ENCODE measurements at regions not wholly inside any gene's neighbourhood (a gene's known extent, or its start where the extent isn't known, plus 50 kb on each side); places are given as distances from the start of the nearest gene placed in this dataset.

DNA sequence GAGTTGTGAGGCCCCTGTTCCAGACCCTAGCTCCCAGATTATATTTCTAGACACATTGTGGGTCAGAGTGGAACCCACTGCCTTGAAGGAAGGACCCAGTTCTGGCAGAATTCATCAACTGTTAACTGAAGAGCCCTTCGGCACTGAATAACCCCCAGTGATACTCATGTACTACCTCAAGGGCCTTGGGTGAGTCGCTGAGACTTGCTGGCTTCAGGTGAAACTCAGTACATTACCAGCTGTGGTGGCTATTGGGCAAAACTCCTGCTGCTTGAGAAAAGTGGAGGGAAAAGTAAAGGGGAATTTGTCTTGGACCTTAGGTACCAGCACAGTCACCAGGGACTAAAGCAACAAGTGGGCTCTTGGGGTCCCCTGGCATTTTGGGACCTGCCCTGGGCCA, 394.9 kb upstream of the EPHA3 start:
- no peak overlapping the region for H3K4me3 ChIP-seq (replicated peaks; ENCODE audit: insufficient read depth, low read length)
- TF ChIP-seq GABPA (IDR thresholded peaks at IDR 0.05; ENCODE audit: low read depth) (no peak), SPI1 (IDR thresholded peaks at IDR 0.05; ENCODE audit: borderline replicate concordance, low read depth) (no peak), POLR2AphosphoS5 (IDR thresholded peaks at IDR 0.05; ENCODE audit: low read depth) (no peak)
- TF ChIP-seq, protein P1, sequence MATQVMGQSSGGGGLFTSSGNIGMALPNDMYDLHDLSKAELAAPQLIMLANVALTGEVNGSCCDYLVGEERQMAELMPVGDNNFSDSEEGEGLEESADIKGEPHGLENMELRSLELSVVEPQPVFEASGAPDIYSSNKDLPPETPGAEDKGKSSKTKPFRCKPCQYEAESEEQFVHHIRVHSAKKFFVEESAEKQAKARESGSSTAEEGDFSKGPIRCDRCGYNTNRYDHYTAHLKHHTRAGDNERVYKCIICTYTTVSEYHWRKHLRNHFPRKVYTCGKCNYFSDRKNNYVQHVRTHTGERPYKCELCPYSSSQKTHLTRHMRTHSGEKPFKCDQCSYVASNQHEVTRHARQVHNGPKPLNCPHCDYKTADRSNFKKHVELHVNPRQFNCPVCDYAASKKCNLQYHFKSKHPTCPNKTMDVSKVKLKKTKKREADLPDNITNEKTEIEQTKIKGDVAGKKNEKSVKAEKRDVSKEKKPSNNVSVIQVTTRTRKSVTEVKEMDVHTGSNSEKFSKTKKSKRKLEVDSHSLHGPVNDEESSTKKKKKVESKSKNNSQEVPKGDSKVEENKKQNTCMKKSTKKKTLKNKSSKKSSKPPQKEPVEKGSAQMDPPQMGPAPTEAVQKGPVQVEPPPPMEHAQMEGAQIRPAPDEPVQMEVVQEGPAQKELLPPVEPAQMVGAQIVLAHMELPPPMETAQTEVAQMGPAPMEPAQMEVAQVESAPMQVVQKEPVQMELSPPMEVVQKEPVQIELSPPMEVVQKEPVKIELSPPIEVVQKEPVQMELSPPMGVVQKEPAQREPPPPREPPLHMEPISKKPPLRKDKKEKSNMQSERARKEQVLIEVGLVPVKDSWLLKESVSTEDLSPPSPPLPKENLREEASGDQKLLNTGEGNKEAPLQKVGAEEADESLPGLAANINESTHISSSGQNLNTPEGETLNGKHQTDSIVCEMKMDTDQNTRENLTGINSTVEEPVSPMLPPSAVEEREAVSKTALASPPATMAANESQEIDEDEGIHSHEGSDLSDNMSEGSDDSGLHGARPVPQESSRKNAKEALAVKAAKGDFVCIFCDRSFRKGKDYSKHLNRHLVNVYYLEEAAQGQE (IDR thresholded peaks at IDR 0.05; ENCODE audit: insufficient replicate concordance, low read depth): no peak

DNA sequence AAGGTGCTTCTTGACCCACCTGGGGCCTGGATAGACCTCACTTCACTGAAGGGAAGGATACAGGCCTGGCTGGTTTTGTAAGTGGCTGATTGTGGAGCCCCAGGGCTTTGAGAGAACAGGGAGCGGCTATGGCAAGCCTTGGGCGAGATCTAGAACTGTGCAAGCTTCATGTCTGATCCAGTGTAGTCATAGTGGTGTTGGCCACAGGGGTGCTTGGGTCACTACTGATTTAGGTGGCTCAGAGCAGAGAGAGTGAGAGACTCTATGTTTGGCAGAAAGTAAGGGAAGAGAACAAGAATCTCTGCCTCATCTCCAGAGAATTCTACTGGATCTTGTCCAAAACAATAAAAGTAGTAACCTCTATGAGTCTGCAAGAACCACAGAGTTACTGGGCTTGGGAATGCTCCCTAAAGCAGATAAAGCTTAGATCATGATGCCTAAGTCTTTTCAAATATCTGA, 394.2 kb upstream of the EPHA3 start:
- TF ChIP-seq, protein P2, sequence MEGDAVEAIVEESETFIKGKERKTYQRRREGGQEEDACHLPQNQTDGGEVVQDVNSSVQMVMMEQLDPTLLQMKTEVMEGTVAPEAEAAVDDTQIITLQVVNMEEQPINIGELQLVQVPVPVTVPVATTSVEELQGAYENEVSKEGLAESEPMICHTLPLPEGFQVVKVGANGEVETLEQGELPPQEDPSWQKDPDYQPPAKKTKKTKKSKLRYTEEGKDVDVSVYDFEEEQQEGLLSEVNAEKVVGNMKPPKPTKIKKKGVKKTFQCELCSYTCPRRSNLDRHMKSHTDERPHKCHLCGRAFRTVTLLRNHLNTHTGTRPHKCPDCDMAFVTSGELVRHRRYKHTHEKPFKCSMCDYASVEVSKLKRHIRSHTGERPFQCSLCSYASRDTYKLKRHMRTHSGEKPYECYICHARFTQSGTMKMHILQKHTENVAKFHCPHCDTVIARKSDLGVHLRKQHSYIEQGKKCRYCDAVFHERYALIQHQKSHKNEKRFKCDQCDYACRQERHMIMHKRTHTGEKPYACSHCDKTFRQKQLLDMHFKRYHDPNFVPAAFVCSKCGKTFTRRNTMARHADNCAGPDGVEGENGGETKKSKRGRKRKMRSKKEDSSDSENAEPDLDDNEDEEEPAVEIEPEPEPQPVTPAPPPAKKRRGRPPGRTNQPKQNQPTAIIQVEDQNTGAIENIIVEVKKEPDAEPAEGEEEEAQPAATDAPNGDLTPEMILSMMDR (IDR thresholded peaks at IDR 0.05; ENCODE audit: insufficient read depth, low read length): no peak
- TF ChIP-seq SPI1 (IDR thresholded peaks at IDR 0.05; ENCODE audit: borderline replicate concordance, low read depth) (no peak), GABPA (IDR thresholded peaks at IDR 0.05; ENCODE audit: low read depth) (no peak), POLR2AphosphoS5 (IDR thresholded peaks at IDR 0.05; ENCODE audit: low read depth) (no peak)
- TF ChIP-seq, protein P1 (IDR thresholded peaks at IDR 0.05; ENCODE audit: insufficient replicate concordance, low read depth): no peak
- Histone ChIP-seq H3K4me3 (replicated peaks; ENCODE audit: insufficient read depth, low read length) (no peak overlapping the region), H3K27me3 (ENCODE audit: insufficient read depth, poor library complexity, severe bottlenecking) (no peaks in the 10 kb centered on the region), H3K27ac (replicated peaks) (no peak overlapping the region)
- no peak for DNase-seq (ENCODE audit: low read depth in 1 of 2, low spot score in 1 of 2)

More for the DNA sequence above, 394.9 kb upstream of the EPHA3 start:
- Histone ChIP-seq H3K27me3 (ENCODE audit: insufficient read depth, poor library complexity, severe bottlenecking) (no peaks in the 10 kb centered on the region), H3K27ac (replicated peaks) (no peak overlapping the region)
- no peak for DNase-seq (ENCODE audit: low read depth in 1 of 2, low spot score in 1 of 2)

DNA sequence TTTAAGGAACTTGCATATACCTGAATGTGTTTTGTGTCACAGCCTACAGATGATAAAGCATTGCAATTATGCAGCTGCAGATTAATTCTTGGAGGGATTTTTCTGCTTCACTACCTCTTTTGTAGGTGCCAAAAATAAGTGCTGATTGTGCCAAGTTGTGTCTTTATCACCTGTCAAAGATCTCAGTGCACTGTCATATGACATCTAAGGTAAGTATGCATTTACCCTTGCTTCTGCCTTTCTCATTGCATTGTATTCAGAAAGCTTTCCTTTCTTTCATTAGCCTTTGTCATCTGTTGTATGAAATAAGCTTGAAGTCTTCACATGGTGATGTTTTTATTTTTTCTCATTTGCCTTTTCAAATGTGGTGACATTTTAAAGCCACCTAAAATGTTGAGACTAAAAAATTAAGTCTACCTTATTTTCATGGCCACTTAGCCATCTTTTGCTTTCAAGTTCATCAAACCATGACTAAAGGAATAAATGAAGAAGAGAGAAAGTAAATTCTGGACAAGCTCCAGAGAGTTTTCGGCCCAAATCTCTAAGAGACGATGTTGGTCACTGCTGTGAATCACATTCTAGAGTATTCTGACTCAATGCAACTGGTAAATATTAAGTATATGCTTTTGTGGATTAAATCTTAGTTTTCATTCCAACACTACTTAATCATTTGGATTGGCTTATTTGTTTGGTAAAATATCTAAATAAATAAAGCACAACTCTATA, 381.8 kb upstream of the EPHA3 start:
- H3K27me3 ChIP-seq (ENCODE audit: insufficient read depth, poor library complexity, severe bottlenecking): no peaks in the 10 kb centered on the region
- TF ChIP-seq SPI1 (IDR thresholded peaks at IDR 0.05; ENCODE audit: borderline replicate concordance, low read depth) (no peak), GABPA (IDR thresholded peaks at IDR 0.05; ENCODE audit: low read depth) (no peak), POLR2AphosphoS5 (IDR thresholded peaks at IDR 0.05; ENCODE audit: low read depth) (no peak)
- no peak overlapping the region for H3K4me3 ChIP-seq (replicated peaks; ENCODE audit: insufficient read depth, low read length)
- H3K27ac ChIP-seq (replicated peaks): no peak overlapping the region
- no peak for DNase-seq (ENCODE audit: low read depth in 1 of 2, low spot score in 1 of 2)

DNA sequence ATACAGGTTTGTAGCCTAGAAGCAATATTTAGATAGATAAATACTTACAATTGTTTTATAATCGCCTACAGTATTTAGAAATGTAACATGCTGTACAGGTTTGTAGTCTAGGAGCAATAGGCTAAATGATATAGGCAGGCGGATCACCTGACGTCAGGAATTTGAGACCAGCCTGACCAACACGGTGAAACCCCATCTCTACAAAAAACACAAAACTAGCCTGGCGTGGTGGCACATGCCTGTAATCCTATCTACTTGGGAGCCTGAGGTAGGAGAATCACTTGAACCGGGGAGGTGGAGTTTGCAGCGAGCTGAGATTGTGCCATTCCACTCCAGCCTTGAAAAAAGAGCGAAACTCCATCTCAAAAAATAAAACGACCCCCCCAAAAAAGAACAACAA, 375.2 kb upstream of the EPHA3 start:
- TF ChIP-seq, protein P1 (IDR thresholded peaks at IDR 0.05; ENCODE audit: insufficient replicate concordance, low read depth): no peak
- TF ChIP-seq SPI1 (IDR thresholded peaks at IDR 0.05; ENCODE audit: borderline replicate concordance, low read depth): no peak
- TF ChIP-seq POLR2AphosphoS5 (IDR thresholded peaks at IDR 0.05; ENCODE audit: low read depth): no peak
- Histone ChIP-seq H3K27me3 (ENCODE audit: insufficient read depth, poor library complexity, severe bottlenecking) (no peaks in the 10 kb centered on the region), H3K4me3 (replicated peaks; ENCODE audit: insufficient read depth, low read length) (no peak overlapping the region), H3K27ac (replicated peaks) (no peak overlapping the region)
- no peak for DNase-seq (ENCODE audit: low read depth in 1 of 2, low spot score in 1 of 2)
